ENCODE measurements at regions not wholly inside any gene's neighbourhood (a gene's known extent, or its start where the extent isn't known, plus 50 kb on each side); places are given as distances from the start of the nearest gene placed in this dataset.

DNA sequence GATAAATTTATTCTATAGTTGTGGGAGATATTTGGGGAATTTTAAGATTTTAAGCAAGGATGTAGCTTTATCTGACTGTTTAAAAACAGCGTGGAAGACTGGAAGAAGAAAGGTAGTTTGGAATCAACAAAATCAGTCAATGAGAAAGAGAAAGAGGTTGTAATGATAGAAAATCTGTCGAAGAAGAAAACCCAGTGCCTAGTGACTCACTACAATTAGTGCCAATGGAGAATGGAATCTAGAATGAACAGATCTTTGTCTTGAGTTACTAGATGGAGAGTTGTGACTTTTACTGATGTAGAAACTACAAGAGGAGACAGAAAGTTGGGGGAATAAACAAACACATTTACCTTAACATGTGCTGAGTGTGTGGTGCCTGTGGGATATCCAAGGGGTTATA, 577.8 kb upstream of the NR5A2 start:
- DNase-seq (ENCODE audit: extremely low spot score, unreplicated experiment), result no peak
- TF ChIP-seq, protein P1, sequence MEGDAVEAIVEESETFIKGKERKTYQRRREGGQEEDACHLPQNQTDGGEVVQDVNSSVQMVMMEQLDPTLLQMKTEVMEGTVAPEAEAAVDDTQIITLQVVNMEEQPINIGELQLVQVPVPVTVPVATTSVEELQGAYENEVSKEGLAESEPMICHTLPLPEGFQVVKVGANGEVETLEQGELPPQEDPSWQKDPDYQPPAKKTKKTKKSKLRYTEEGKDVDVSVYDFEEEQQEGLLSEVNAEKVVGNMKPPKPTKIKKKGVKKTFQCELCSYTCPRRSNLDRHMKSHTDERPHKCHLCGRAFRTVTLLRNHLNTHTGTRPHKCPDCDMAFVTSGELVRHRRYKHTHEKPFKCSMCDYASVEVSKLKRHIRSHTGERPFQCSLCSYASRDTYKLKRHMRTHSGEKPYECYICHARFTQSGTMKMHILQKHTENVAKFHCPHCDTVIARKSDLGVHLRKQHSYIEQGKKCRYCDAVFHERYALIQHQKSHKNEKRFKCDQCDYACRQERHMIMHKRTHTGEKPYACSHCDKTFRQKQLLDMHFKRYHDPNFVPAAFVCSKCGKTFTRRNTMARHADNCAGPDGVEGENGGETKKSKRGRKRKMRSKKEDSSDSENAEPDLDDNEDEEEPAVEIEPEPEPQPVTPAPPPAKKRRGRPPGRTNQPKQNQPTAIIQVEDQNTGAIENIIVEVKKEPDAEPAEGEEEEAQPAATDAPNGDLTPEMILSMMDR (conservative IDR thresholded peaks at IDR 0.05), result no peak
- Mint-ChIP-seq H3K27me3 (no peaks in the 10 kb centered on the region), H3K27ac (no peak overlapping the region), H3K36me3 (no peaks in the 10 kb centered on the region), H3K4me1 (ENCODE audit: unreplicated experiment) (peaks cover 9% of the 10 kb centered on the region), H3K4me3 (no peak overlapping the region), H3K9me3 (no peaks in the 10 kb centered on the region)

DNA sequence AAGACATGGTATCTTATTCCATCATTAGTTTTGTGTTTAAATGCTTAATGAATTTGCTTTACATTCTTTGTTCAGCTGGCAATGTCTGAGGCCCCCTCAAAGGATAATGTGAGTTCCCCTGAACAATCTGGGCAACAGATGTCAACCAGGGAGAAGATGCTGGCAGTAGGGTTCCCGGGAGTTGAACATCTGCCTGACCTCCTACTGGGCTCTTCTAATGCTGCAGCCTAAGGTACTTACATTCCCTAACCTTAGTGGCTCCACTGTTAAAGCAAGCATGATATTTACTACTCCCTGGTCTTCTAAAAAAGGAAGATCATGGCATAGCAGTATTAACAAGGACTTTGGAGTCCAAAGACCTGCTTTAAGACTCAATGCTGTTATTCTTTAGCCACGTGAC, 574.9 kb upstream of the NR5A2 start:
- Mint-ChIP-seq H3K9me3 (no peaks in the 10 kb centered on the region), H3K27me3 (no peaks in the 10 kb centered on the region)

DNA sequence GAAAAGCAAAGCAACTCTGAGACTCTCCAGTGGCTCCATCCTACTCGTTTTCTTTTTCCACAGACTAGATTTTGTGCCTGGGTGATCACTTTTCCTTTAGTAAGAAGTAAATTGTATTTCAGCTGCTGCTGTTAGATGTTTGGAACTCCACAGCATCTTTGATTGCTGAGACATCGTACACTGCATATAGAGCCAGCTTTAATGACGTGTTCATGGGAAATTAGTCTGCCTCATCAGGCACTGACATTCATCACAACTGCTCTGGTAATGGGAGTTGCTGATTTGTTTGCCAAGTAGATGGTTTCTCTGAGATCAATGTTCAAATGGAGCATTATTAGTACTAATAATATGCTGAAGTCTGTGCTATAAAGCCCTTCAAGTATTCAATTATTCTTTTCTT, 573.8 kb upstream of the NR5A2 start:
- no peaks in the 10 kb centered on the region for H3K27me3 Mint-ChIP-seq
- peaks cover 8% of the 10 kb centered on the region for H3K4me1 Mint-ChIP-seq (ENCODE audit: unreplicated experiment)
- no peak overlapping the region for H3K27ac Mint-ChIP-seq
- H3K4me3 Mint-ChIP-seq, result no peak overlapping the region
- no peak for DNase-seq (ENCODE audit: extremely low spot score, unreplicated experiment)
- H3K36me3 Mint-ChIP-seq, result no peaks in the 10 kb centered on the region
- TF ChIP-seq, protein P1 (conservative IDR thresholded peaks at IDR 0.05), result no peak
- no peaks in the 10 kb centered on the region for H3K9me3 Mint-ChIP-seq

More for the DNA sequence above, 574.9 kb upstream of the NR5A2 start:
- Mint-ChIP-seq H3K27ac (no peak overlapping the region), H3K4me1 (ENCODE audit: unreplicated experiment) (peaks cover 9% of the 10 kb centered on the region), H3K4me3 (no peak overlapping the region), H3K36me3 (no peaks in the 10 kb centered on the region)
- no peak for DNase-seq (ENCODE audit: extremely low spot score, unreplicated experiment)
- TF ChIP-seq, protein P1 (conservative IDR thresholded peaks at IDR 0.05), result no peak

- Mint-ChIP-seq H3K9me3 (peaks cover 6% of the 10 kb centered on the region), H3K27me3 (no peaks in the 10 kb centered on the region), H3K4me1 (ENCODE audit: unreplicated experiment) (no peaks in the 10 kb centered on the region), H3K4me3 (no peak overlapping the region), H3K27ac (no peak overlapping the region), H3K36me3 (no peaks in the 10 kb centered on the region)
- TF ChIP-seq, protein P1 (conservative IDR thresholded peaks at IDR 0.05), result no peak
- DNase-seq (ENCODE audit: extremely low spot score, unreplicated experiment), result no peak
Measured at GRCh38 chr1:199460933-199461332, 566.6 kb upstream of the NR5A2 start.

- DNase-seq (ENCODE audit: extremely low spot score, unreplicated experiment), result no peak
- Mint-ChIP-seq H3K27me3 (no peaks in the 10 kb centered on the region), H3K36me3 (no peaks in the 10 kb centered on the region)
Measured at GRCh38 chr1:199463521-199464127, 563.9 kb upstream of the NR5A2 start.

More at GRCh38 chr1:199463521-199464127, 563.9 kb upstream of the NR5A2 start:
- no peak overlapping the region for H3K4me3 Mint-ChIP-seq
- TF ChIP-seq, protein P1 (conservative IDR thresholded peaks at IDR 0.05), result peak; percentile 69
- H3K4me1 Mint-ChIP-seq (ENCODE audit: unreplicated experiment), result no peaks in the 10 kb centered on the region
- H3K9me3 Mint-ChIP-seq, result peaks cover 6% of the 10 kb centered on the region
- no peak overlapping the region for H3K27ac Mint-ChIP-seq

Data from type B pancreatic cell (in vitro differentiated cells).